Thoracic aorta (tissue), 2 donors: ENCODE measurements at regions not wholly inside any gene's neighbourhood (a gene's known extent, or its start where the extent isn't known, plus 50 kb on each side); places are given as distances from the start of the nearest gene placed in this dataset.

ENCODE experiments used
- ATAC-seq: fragments of 150-250 bp; one replicate; pipeline ENCODE4 v1.8.0; 2017; ENCODE audit warnings: low read depth; ENCODE audit not compliant: insufficient number of reproducible peaks, low FRiP score
- DNase-seq: peaks from one replicate; pipeline ENCODE4 v3.0.0-alpha.2; 2020; ENCODE audit warnings: low spot score
- H3K27ac ChIP-seq, 2 donors: fragments of 200-600 bp; sonication (generic); 1 replicate in 1 of 2; 2 replicates in 1 of 2; pipeline ENCODE4 v1.5.1; 2016; ENCODE audit warnings: mild to moderate bottlenecking in 2 of 2, moderate library complexity in 2 of 2
- H3K27me3 ChIP-seq: fragments of 200-600 bp; sonication (generic); replicated peaks from 2 replicates; pipeline ENCODE4 v1.6.0; 2016; ENCODE audit warnings: mild to moderate bottlenecking; ENCODE audit not compliant: insufficient read depth
- H3K36me3 ChIP-seq: fragments of 200-600 bp; sonication (generic); one replicate; pipeline ENCODE4 v1.5.1; 2016
- H3K4me1 ChIP-seq, 2 donors: fragments of 200-600 bp; sonication (generic); 1 replicate in 1 of 2; 2 replicates in 1 of 2; pipeline versions ENCODE4 v1.5.1 to v1.6.0; 2016; ENCODE audit warnings: low read depth in 2 of 2, mild to moderate bottlenecking in 1 of 2; ENCODE audit not compliant: control insufficient read depth in 1 of 2
- H3K4me3 ChIP-seq: fragments of 200-600 bp; sonication (generic); 2 replicates; pipeline ENCODE4 v1.5.1; 2016; ENCODE audit warnings: mild to moderate bottlenecking
- H3K9me3 ChIP-seq: fragments of 200-600 bp; sonication (generic); 2 replicates; pipeline ENCODE4 v1.5.1; 2016
- TF ChIP-seq, protein P1 (sequence below): fragments of 200-600 bp; sonication (generic); IDR thresholded peaks from one replicate; pipeline ENCODE4 v1.5.1; 2019; ENCODE audit warnings: antibody characterized with exemption

DNA sequence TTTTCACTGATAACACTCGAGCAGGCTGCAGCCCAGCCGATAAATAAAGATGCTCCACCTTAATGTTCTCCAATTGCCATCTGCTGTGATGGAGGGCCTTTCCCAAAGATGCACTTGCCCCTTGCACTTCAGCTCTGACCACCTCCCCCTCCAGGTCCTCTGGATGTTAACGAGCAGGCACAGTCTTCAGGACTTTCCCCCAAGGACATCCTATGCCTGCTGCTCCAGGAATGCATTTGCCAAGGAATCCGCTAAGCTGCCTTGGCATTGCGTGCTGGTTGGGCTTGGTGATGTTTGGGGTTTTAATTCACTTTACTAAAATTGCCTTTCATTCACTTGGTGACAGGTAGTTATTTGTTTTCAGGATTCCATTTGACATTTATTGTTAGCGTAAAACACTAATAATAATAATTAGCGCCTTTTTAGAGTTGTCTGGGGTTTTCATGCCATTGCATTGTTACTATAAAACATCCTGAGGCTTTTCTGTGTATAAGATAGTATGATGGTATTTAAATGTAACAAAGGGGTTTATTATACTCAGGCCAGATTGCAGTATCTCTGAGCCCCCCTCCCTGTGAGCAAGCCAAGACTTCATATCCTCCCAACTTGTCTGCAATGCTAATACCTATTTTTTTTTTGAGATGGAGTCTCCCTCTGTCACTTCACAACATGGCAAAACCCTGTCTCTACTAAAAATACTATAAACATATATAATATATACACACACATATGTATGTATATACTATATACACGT lies 66.7 kb upstream of the TSHZ2 start:
- H3K4me3 ChIP-seq = no peak overlapping the region
- H3K27ac ChIP-seq = no peak overlapping the region
- TF ChIP-seq, protein P1, sequence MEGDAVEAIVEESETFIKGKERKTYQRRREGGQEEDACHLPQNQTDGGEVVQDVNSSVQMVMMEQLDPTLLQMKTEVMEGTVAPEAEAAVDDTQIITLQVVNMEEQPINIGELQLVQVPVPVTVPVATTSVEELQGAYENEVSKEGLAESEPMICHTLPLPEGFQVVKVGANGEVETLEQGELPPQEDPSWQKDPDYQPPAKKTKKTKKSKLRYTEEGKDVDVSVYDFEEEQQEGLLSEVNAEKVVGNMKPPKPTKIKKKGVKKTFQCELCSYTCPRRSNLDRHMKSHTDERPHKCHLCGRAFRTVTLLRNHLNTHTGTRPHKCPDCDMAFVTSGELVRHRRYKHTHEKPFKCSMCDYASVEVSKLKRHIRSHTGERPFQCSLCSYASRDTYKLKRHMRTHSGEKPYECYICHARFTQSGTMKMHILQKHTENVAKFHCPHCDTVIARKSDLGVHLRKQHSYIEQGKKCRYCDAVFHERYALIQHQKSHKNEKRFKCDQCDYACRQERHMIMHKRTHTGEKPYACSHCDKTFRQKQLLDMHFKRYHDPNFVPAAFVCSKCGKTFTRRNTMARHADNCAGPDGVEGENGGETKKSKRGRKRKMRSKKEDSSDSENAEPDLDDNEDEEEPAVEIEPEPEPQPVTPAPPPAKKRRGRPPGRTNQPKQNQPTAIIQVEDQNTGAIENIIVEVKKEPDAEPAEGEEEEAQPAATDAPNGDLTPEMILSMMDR = no peak
- no peaks in the 10 kb centered on the region for H3K9me3 ChIP-seq
- no peak for ATAC-seq
- no peak for DNase-seq
- no peaks in the 10 kb centered on the region for H3K36me3 ChIP-seq
- H3K27me3 ChIP-seq = no peaks in the 10 kb centered on the region
- H3K4me1 ChIP-seq = no peaks in the 10 kb centered on the region

DNA sequence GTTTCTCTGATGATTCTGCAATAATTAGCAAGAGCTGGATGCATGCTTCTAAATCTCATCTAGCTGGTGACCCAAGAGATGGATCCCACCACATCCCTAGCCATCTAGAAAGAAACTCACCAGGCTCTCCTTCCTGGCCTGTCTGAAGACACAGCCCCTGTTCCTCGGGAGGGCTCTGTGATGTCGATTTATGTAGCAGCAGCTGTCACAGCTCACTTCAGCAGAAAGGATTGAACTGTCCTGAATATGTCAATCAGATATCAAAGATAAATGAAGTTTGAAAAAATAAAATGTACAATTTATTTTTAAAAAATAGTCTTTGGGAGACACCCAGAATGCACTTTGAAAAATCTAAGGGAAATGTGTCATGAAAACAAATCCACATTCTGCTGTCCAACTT lies 67.3 kb upstream of the TSHZ2 start:
- no peak for ATAC-seq
- no peaks in the 10 kb centered on the region for H3K4me1 ChIP-seq
- no peaks in the 10 kb centered on the region for H3K27me3 ChIP-seq

DNA sequence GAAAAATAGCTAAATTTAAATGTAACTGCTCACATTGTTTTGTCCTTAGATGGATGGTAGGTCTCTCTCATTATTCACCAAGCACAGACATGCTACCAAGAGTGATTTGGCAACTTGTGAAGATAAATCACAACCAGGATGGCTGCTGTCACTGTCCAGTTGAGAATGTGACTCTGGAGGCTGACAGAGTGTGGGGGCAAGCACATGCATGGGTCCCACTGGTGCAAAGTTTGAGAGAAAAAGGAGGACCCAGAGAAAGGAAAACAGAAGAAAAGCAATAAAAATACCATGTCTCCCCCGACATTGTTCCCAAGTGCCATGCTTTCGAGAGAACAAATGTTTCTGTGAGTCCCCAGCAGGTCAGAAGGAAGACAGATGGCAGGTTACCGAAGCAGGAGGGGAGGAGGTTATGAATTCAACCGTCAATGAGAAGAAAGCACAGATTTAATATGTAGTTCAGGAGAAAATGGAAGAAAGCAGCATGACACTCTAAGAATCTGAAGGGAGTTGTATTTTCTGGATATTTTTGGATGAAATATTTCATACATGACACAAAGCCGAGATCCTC lies 73.0 kb upstream of the TSHZ2 start:
- Histone ChIP-seq H3K4me1 (no peaks in the 10 kb centered on the region), H3K27ac (no peak overlapping the region), H3K27me3 (no peaks in the 10 kb centered on the region), H3K4me3 (no peak overlapping the region), H3K9me3 (no peaks in the 10 kb centered on the region), H3K36me3 (no peaks in the 10 kb centered on the region)
- ATAC-seq (no peak), DNase-seq (no peak)
- TF ChIP-seq, protein P1 = no peak

More for the DNA sequence above, 67.3 kb upstream of the TSHZ2 start:
- no peak overlapping the region for H3K4me3 ChIP-seq
- no peak for DNase-seq
- H3K36me3 ChIP-seq = no peaks in the 10 kb centered on the region
- TF ChIP-seq, protein P1 = no peak
- no peak overlapping the region for H3K27ac ChIP-seq
- no peaks in the 10 kb centered on the region for H3K9me3 ChIP-seq

DNA sequence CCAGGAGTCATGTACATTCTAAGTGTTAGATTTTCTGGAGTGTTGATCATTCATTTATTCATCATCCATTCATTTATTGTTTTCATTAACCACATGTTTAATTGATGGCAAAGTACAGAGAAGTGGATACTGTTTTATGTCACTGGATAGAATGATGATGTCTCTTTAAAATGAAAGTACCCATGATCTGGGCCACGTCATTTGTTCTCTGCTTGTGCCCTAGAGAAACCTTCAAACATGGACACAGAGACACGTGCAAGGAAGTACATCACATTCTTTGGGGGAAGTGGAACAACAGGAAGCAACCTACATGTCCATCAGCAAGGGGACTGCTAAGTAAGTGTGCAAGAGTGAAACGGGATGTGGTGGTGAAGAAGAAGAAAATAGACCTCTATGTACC lies 75.8 kb upstream of the TSHZ2 start:
- Histone ChIP-seq H3K27ac (no peak overlapping the region), H3K36me3 (no peaks in the 10 kb centered on the region), H3K9me3 (no peaks in the 10 kb centered on the region), H3K27me3 (no peaks in the 10 kb centered on the region), H3K4me3 (no peak overlapping the region), H3K4me1 (no peaks in the 10 kb centered on the region)
- ATAC-seq = no peak
- no peak for DNase-seq
- TF ChIP-seq, protein P1 = no peak

DNA sequence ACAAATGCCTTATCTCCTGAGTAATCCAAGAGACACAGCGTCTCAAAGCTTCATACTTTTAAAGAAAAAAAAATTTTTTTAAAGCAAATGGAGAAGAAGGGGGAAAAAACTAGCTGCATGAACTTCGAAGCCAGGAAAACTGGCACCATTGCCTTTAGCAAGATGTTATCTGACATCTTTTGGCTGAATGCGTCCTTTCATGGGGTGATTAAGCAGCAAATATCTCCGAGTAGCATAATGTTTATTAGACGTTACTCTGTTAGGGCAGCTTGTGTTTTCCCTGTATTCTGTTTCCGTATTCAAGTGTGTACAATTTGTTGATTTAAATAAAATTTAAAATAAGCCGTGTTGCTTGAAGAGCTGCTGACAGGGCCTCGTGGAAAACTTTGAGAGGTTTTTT lies 76.5 kb upstream of the TSHZ2 start:
- no peaks in the 10 kb centered on the region for H3K36me3 ChIP-seq
- H3K4me1 ChIP-seq = no peaks in the 10 kb centered on the region
- no peak for ATAC-seq
- no peaks in the 10 kb centered on the region for H3K27me3 ChIP-seq
- TF ChIP-seq, protein P1 = no peak
- no peak overlapping the region for H3K4me3 ChIP-seq
- DNase-seq = no peak
- H3K27ac ChIP-seq = no peak overlapping the region
- H3K9me3 ChIP-seq = no peaks in the 10 kb centered on the region
